GM19463 (cell line): ENCODE measurements at regions not wholly inside any gene's neighbourhood (a gene's known extent, or its start where the extent isn't known, plus 50 kb on each side); places are given as distances from the start of the nearest gene placed in this dataset.
"Not testable (repeated sequence)": the region's sequence is repeated elsewhere in the genome, so short reads cannot be mapped to it uniquely, and the experiment has no call there.

Experiments used
- ATAC-seq: cut with Tn5 transposase; IDR thresholded peaks from one replicate; pipeline ENCODE4 v1.9.1; 2021; ENCODE audit warnings: mild to moderate bottlenecking, moderate library complexity; ENCODE audit not compliant: unreplicated experiment

DNA sequence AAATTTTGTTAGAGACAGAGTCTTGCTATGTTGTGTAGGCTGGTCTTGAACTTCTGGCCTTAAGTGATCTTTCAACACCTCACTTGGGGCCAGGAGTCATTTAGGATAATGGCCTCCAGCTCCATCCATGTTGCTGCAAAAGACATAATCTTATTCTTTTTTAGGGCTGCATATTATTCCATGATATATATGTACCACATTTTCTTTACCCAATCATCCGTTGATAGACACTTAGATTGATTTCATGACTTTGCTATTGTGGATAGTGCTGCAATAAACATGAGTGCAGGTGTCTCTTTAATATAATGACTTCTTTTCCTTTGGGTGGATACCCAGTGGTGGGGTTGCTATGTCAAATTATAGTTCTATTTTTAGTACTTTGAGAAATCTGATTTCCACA, 140.9 kb upstream of the LCORL start:
- ATAC-seq: no peak

DNA sequence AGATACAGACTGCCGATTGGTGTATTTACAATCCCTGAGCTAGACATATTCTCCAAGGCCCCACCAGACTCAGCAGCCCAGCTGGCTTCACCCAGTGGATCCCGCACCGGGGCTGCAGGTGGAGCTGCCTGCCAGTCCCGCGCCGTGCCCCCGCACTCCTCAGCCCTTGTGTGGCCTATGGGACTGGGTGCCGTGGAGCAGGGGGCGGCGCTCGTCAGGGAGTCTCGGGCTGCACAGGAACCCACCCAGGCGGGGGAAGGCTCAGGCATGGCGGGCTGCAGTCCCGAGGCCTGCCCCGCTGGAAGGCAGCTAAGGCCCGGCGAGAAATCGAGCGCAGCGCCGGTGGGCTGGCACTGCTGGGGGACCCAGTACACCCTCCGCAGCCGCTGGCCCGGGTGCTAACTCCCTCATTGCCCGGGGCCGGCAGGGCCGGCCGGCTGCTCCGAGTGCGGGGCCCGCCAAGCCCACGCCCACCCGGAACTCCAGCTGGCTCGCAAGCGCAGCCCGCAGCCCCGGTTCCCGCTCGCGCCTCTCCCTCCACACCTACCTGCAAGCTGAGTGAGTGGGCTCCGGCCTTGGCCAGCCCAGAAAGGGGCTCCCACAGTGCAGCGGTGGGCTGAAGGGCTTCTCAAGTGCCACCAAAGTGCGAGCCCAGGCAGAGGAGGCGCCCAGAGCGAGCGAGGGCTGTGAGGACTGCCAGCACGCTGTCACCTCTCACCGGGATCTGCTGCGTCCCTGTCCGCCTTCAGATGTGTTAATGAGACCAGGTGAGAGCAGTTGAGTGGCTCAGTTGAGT, 137.8 kb upstream of the LCORL start:
- not testable (repeated sequence) for ATAC-seq

DNA sequence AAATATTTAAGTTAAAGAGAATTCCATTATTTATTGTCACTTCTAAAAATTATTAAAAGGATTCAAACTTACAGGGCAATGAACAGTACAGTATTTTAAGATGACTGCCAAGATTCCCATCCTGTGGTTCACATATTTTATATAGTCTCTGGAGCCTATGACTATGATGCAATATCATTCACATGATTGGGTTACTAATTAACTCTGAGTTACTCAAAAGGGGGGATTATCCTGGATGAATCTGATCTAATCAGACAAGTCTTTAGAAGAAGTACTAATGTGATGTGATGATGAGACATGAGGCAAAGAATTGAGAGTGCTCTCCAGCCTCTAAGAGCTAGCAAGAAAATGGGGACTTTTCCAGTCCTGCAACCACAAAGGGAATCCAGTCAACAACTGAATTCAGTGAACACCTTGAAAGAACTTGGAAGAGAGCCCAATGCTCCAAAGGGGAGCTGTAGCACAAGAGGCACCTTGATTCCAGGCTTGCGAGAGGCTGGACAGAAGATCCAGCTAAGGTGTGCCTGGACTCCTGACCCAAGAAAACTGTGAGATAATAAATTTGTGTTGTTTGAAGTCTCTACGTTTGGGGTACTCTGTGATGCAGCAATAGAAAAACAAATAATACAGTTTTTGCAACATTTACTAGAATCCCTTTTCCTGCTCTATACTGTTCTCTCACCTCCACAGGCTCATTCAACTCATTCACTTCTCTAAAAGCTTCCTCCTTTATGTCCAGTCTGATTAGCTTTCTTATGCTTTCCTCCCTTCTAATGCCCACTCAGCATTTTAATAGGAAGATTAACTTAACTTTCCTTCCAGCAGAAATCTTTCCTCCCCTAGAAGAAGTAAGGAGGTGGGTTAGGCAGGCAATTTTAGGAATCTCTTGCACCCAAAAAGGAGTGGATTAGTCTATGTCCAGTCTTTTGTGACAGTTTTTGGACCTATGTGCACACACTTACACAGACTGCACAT, 133.8 kb upstream of the LCORL start:
- ATAC-seq: no peak

DNA sequence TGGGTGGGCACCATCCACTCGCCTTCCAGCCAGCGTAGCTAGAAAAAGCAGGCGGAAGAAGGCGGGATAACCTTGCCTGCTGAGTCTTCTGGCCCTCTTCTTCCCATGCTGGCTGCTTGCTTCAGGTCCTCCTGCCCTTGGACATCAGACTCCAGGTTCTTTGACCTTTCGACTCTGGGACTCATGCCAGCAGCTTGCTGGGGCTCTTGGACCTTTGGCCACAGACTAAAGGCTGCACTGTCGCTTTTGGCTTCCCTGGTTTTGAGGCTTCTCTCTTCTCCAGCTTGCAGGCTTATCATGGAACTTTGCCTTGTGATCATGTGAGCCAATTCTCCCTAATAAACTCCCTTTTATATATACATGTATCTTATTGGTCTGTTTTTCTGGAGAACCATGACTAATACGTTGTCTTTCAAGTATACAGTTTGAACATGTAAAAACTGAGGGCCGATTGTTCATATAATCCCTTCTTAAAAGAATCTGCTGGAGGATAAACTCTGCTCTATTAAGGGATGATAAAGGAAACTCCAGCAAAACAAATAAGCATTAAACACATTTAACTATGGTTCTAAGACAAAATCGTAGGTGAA, 116.6 kb upstream of the LCORL start:
- ATAC-seq: no peak

DNA sequence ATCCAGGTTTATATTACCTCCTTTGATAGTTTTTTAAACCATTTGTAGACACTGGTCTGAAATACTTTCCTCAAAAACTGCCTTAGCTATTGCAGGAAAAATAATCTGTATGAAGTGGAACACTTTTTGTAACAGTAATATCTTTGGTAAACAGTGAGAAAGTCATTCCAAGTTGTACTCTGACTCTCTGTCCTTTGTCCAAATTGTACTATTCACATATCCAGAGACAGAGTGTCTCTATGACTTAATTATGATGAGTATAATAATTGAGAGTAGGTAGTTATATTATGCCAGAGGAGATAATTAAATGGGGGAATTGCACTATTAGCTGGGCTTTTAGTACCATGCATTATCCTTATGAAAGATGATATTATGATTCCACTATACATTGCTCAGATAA, 112.6 kb upstream of the LCORL start:
- ATAC-seq: no peak

DNA sequence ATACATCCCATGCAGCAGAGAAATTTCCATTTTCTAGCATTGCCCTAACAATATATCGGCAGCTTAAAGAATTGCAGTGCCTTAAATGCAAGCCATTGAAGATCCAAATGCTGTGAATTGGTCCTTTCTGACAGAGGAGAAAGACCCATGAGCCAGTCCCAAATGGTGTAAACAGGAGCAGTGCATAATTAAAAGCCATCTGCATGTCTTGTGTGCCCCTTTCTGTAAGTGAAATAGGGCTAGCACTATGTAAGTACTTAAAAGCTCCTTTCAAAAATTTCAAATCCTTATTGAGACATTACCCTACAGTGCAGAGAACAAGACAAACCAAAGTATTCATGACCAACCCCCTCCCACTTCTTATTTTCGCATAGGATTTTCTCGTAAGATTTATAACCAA, 108.7 kb upstream of the LCORL start:
- no peak for ATAC-seq

DNA sequence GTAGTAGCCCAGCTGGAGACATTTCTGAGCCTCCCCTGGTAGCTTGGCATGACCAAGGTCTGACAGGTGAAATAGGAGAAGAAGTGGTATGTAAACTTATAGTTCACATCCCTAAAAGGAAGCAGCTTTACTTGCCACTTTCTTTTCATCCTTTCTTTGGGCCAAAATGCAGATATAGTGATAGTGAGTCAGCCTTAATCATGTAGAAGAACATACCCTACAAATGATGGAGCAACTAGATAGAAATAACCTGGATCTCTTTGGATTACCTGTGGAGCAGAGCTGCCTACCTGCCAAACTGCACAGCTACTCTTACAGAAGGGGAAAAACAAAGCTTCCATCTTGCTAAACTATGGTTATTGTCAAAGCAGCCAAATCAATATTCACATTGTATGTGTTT, 106.7 kb upstream of the LCORL start:
- ATAC-seq: no peak

DNA sequence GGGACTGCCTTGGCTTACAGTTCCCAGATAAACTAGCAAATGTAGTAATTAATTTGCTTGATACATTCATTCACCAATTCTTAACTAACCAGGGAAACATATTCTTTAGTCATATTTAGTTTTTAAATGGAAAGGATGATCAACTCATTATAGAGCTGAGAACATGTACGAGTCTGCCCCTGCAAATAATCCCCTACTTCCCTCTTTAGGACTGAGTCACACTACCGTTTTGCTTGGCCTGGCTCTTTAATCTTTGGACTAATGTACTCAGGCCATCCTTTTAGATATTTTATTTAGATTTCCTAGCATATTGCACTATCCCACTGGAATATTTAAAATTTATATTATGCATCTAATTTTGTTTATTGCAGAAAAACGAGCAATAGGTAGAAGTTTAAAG, 105.5 kb upstream of the LCORL start:
- no peak for ATAC-seq

DNA sequence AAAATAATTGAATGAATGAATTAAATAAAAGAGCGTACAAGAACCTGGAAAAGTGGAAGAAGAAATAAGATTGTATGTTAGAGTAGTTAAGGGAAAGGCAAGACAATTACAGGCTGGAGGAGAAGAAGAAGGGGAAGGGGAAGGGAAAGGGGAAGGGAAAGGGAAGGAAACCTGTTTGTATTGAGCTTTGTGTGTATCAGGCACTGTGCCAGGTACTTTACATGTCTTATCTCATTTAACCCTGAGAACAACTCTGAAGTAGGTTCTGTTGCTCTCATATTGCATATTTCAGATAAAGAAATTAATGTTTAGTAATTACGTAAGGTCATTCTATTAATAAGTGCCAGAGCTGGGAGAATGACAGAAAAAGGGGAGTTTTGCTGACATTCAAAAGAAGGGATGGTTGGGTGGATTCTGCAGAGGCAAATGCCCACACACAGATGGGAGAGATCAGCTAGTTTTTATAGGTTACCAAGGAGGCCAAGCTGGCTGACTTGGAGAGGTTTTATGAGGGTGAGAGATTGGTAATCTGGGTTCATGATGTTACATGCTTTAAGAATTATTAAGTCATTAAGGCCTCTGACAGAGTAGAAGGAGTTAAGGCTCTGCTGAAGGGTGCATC, 92.3 kb upstream of the LCORL start:
- peak; percentile 61 for ATAC-seq

DNA sequence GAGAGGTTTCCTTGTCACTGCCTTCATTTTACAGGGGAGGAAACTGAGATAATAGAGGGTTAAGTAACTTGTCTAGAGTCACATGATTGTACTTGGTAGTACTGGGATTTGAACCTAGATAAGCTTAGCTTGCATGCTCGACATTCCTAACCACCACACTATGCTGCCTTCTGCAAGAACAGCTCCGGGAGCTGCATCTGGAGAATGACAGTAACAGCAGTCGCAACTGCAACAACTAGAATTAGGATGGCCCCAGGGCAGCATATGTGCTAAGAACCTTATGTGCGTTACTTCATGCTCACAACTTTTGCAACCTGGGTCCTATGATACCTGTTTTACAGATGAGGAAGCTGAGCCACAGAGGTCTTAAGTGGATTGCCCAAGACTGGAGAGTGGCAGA, 89.5 kb upstream of the LCORL start:
- no peak for ATAC-seq

DNA sequence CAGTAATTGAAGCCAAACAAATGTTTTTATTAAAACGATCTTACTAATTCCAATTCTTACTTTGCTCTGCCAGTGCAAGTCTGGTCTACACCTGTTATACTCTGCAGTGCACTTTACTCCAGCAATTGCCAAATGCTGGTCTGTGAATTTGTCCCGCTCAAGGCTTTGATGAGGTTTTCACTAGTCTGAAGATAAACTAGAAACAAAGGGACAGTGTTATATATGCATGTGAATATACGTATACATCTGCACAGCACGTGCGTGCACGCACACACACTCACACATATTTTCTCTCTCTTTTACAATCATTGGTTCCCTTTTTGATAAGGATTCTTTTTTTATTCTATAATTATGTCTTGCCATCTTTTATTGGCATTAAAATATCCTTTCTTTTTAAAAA, 88.5 kb upstream of the LCORL start:
- no peak for ATAC-seq

DNA sequence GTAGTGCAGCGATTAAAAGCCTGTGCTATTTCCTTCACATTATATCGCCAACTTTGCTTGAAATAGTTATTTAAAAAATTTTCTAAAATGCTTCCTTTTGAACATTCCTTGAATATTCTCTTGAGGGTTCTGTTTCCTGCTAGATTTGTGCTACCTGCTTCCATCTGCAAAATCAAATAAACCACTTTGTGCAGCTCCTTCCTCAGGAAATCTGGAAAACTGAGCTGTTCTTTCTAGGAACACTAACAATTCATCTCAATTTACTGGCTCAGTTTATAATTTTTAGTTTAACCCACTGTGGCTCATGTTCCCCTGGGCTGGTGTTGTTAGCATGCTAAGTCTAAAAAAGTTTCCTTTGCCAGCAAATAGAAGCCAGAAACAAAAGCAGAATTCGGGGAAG, 88.1 kb upstream of the LCORL start:
- no peak for ATAC-seq

DNA sequence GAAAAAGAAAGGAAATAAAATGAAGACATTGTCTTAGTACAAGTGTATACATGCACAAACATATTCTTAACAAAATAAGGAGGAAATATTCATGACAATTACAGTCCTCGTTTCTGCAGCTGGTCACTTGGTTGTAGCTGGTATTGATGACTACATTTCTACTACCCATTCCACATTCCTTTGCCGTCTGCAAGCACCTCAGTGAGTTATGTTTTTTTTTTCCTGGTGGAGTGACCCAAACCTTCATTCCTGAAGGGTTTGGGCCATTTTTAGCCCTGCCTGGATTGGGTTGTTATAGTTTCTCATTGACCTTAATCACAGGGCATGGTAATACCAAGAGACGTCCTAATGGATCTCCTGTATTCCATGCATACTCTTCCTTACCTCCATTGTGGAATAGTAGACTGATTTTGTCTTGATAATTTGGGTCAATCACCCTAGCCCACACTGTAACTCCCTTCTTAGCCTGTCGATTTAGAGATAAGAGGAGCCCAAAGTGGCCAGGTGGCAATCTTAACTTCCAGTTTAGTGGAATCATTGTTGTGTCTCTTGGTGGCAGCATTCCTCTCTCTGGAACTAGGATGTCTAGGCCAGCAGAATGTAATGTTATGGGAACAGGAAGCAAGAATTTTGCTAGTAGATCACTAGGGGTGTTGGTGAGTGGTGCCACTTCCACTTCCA, 86.4 kb upstream of the LCORL start:
- ATAC-seq: not testable (repeated sequence)

DNA sequence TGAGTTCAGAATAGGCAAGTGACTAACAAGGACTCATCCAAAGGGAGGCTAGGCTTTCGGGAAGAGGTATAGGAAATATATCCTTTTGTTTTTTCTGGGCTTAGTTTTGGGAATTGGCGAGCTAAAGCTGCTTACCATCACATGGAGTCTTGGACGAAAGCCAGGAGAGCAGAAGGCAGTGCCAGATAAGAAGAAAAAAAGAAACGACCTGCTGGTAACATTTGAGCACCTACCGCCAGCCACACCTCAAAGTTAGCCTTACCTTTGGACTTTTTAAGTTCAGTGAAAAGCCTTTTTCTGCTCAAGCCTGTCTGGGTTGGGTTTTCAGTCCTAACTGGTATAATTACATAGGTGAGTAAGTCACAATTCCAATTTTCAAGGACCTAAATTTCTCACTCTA, 85.1 kb upstream of the LCORL start:
- no peak for ATAC-seq

DNA sequence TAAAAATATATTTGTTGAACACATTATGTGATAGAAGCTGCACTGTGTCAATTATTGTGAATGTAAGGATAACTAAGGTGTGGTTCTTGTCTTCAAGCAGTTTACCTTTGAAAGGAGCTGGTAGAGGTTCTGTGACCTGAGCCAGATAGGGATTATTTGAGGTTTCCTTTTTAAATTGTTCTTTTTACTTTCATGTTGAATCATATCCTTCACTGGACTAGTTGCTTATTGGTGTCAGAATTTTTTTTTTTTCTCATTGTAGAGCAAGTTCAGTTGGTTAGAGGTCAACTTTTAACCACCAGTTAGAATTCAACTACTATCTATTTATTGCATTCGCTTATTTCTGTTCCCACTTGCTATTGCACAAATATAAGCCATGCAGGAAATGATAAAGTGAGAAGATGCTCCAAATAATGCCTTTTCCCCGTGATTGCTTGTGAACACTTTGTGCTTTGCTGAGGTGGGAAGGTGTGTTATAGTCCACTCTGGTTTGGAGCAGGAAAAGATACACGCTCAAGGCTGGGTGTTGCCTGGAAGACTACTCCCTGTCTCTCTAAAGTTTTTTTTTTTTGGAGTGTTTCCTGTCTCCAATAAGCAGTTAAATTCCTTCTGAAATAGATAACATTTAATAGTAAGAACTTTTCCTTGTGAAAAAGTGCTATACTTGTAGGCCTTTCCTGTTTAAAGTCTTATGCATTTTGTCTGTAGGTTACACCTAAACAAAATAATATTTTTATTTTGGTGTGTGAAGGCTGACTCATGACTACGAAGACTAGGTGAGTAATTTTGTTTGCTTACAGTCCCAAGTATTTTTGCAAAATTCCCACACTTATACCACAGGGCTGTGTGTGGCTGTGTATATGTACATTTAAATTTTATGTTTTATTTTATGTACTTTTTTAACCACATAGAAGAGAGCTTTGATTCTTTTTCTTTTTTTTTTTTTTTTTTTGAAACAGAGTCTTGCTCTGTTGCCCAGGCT, 83.8 kb upstream of the LCORL start:
- peak; percentile 81 for ATAC-seq

DNA sequence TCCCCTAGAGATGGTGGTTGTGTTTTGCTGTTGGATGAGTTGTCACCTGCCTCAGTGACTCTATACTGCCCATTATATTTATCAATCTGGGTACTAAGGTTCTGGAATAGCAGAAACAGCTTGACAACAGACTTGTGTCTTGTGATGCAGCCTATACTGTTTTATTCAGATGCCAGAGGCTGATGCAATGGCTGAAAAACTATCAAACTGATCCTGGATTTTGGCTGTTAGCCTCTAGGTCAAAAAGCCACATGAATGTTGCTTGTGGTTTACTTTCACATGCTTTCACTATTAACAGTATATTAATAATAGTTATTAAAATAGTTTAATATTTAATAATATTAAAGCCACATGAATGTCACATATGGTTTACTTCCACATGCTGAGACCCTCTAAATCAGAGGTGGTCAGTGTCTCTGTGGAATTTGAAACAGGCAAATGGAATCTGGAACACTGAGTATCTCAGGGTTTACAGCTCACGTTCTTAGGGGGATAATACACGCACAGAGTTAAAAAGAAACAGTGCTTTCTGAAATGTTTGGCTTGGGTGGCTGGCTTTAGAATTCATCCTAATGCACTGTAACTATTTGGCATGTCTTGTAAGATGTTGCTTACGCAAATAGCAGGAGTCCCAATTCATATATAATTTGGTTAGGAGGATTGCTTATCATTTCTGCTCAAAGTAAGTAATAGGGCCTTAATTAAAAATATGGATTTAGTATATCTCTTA, 82.5 kb upstream of the LCORL start:
- no peak for ATAC-seq

DNA sequence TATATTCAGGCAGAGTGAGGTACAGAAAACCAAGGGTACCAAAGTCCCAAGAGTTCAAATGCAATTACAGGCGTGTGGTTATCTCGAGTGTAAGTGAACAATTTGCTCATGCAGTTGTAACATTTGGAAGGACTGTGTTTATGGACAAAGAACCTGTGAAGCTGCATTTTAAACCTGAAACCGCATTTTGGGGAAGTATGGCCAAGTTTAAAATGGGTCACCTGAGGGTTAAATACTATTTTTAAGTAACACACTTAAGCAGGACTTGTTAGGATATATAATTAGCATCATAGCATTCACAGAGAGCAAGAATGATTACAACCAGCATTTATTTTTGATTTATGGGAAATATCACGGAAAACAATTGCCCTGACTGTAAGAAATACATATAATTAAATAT, 79.1 kb upstream of the LCORL start:
- ATAC-seq: peak; percentile 27

DNA sequence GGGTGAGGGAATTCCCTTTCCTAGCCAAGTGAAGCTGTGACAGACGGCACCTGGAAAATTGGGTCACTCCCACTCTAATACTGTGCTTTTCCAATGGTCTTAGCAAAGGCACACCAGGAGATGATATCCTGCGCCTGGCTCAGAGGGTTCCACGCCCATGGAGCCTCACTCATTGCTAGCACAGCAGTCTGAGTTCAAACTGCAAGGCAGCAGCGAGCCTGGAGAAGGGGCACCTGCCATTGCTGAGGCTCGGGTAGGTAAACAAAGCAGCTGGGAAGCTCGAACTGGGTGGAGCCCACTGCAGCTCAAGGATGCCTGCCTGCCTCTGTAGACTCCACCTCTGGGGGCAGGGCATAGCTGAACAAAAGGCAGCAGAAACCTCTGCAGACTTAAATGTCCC, 68.9 kb upstream of the LCORL start:
- ATAC-seq: not testable (repeated sequence)

DNA sequence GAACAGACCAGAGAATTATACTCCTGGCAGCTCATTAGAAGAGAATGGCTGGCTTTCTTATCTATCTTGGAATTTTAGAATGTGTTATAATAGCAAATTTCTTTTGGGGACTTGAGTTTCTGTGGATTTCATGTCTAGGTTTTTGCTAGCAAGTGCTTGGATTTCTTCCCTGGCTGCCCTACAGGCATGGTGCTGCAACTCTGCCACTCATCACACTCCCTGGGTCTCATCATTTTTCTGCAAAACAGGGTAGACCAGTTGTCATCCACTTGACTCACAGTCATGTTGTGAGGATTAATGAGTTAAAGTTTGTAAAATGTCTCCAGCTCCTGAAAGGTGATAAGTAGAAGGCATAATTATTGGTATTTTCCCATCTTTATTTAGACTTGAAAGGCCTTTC, 60.7 kb upstream of the LCORL start:
- no peak for ATAC-seq
